Activated CD4-positive, alpha-beta memory T cell treated with anti-CD3 and anti-CD28 coated beads, Interleukin-2, amount 10 ng/mL, durations not matched to agents 7 days and 5 days (primary cell): ENCODE measurements at regions not wholly inside any gene's neighbourhood (a gene's known extent, or its start where the extent isn't known, plus 50 kb on each side); places are given as distances from the start of the nearest gene placed in this dataset.

Experiments
- CTCF ChIA-PET: fragments of 350-600 bp; sonication (Branson Sonifier 250); formaldehyde crosslinking; loops from one replicate; lab custom pipeline; 2021; ENCODE audit warnings: antibody characterized with exemption, inconsistent platforms; lab: Charles Lee
- POLR2A ChIA-PET: fragments of 350-600 bp; sonication (Branson Sonifier 250); formaldehyde crosslinking; loops from one replicate; lab custom pipeline; 2021; ENCODE audit warnings: antibody characterized with exemption; lab: Charles Lee
- DNase-seq: peaks from one replicate; pipeline ENCODE4 v3.0.0-alpha.2; 2020
- H3K27ac Mint-ChIP-seq: one replicate; pipeline ENCODE4 v1.8.0; 2021; ENCODE audit warnings: mild to moderate bottlenecking, mixed read lengths
- H3K27me3 Mint-ChIP-seq: one replicate; pipeline ENCODE4 v1.8.0; 2021; ENCODE audit warnings: mixed read lengths
- H3K36me3 Mint-ChIP-seq: one replicate; pipeline ENCODE4 v1.8.0; 2021; ENCODE audit warnings: low read depth, mixed read lengths
- H3K4me1 Mint-ChIP-seq: one replicate; pipeline ENCODE4 v1.8.0; 2021; ENCODE audit warnings: mixed read lengths
- H3K4me3 Mint-ChIP-seq: one replicate; pipeline ENCODE4 v1.8.0; 2021; ENCODE audit warnings: mild to moderate bottlenecking, mixed read lengths
- H3K9me3 Mint-ChIP-seq: one replicate; pipeline ENCODE4 v1.8.0; 2021; ENCODE audit warnings: mixed read lengths

- Mint-ChIP-seq H3K4me3 (no peak overlapping the region), H3K27me3 (no peaks in the 10 kb centered on the region)
- CTCF ChIA-PET = no interaction called here
Observed at GRCh38 chr12:130083002-130083401, 79.3 kb upstream of the FZD10 start.

GRCh38 chr12:130083734-130084133 is 78.5 kb upstream of the FZD10 start:
- no peaks in the 10 kb centered on the region for H3K27me3 Mint-ChIP-seq
- no peak overlapping the region for H3K4me3 Mint-ChIP-seq
- DNase-seq = no peak
- POLR2A ChIA-PET = no interaction called here
- H3K9me3 Mint-ChIP-seq = peaks cover 6% of the 10 kb centered on the region
- CTCF ChIA-PET = no interaction called here
- H3K27ac Mint-ChIP-seq = no peak overlapping the region
- no peaks in the 10 kb centered on the region for H3K36me3 Mint-ChIP-seq
- H3K4me1 Mint-ChIP-seq = peaks cover 2% of the 10 kb centered on the region

More at GRCh38 chr12:130083002-130083401, 79.3 kb upstream of the FZD10 start:
- H3K9me3 Mint-ChIP-seq = peaks cover 6% of the 10 kb centered on the region
- DNase-seq = no peak
- peaks cover 2% of the 10 kb centered on the region for H3K4me1 Mint-ChIP-seq
- H3K36me3 Mint-ChIP-seq = no peaks in the 10 kb centered on the region
- no peak overlapping the region for H3K27ac Mint-ChIP-seq
- POLR2A ChIA-PET = no interaction called here

- ChIA-PET CTCF (no interaction called here), POLR2A (no interaction called here)
- H3K9me3 Mint-ChIP-seq = peaks cover 4% of the 10 kb centered on the region
Observed at GRCh38 chr12:130084359-130084758, 77.9 kb upstream of the FZD10 start.

GRCh38 chr12:130086248-130086647 is 76.0 kb upstream of the FZD10 start:
- Mint-ChIP-seq H3K27ac (no peak overlapping the region), H3K4me1 (peaks cover 2% of the 10 kb centered on the region), H3K27me3 (no peaks in the 10 kb centered on the region), H3K9me3 (peaks cover 9% of the 10 kb centered on the region), H3K36me3 (no peaks in the 10 kb centered on the region), H3K4me3 (no peak overlapping the region)
- no peak for DNase-seq
- CTCF ChIA-PET = interaction anchor here (0.6 kb wide), 1 partner anchor 37 kb away, joined by 3 read pairs; no protein-coding TSS in a partner anchor
- POLR2A ChIA-PET = no interaction called here

More at GRCh38 chr12:130084359-130084758, 77.9 kb upstream of the FZD10 start:
- no peak for DNase-seq
- Mint-ChIP-seq H3K4me1 (peaks cover 2% of the 10 kb centered on the region), H3K27ac (no peak overlapping the region), H3K4me3 (no peak overlapping the region), H3K36me3 (no peaks in the 10 kb centered on the region), H3K27me3 (no peaks in the 10 kb centered on the region)

- Mint-ChIP-seq H3K27me3 (no peaks in the 10 kb centered on the region), H3K9me3 (peaks cover 15% of the 10 kb centered on the region), H3K27ac (no peak overlapping the region), H3K4me3 (no peak overlapping the region), H3K36me3 (no peaks in the 10 kb centered on the region), H3K4me1 (peaks cover 2% of the 10 kb centered on the region)
- POLR2A ChIA-PET = no interaction called here
- no peak for DNase-seq
- CTCF ChIA-PET = no interaction called here
Observed at GRCh38 chr12:130086797-130087196, 75.5 kb upstream of the FZD10 start.

GRCh38 chr12:130087222-130087621 is 75.0 kb upstream of the FZD10 start:
- no peak overlapping the region for H3K27ac Mint-ChIP-seq
- no peaks in the 10 kb centered on the region for H3K27me3 Mint-ChIP-seq
- POLR2A ChIA-PET = no interaction called here
- no peak for DNase-seq
- peaks cover 2% of the 10 kb centered on the region for H3K4me1 Mint-ChIP-seq
- no peak overlapping the region for H3K4me3 Mint-ChIP-seq
- H3K9me3 Mint-ChIP-seq = peaks cover 19% of the 10 kb centered on the region
- CTCF ChIA-PET = no interaction called here
- H3K36me3 Mint-ChIP-seq = no peaks in the 10 kb centered on the region

- CTCF ChIA-PET = no interaction called here
- Mint-ChIP-seq H3K36me3 (no peaks in the 10 kb centered on the region), H3K4me3 (no peak overlapping the region), H3K27me3 (no peaks in the 10 kb centered on the region), H3K4me1 (peaks cover 2% of the 10 kb centered on the region), H3K9me3 (peaks cover 15% of the 10 kb centered on the region), H3K27ac (no peak overlapping the region)
- POLR2A ChIA-PET = no interaction called here
- DNase-seq = no peak
Observed at GRCh38 chr12:130088504-130088903, 73.8 kb upstream of the FZD10 start.

GRCh38 chr12:130090542-130090941 is 71.7 kb upstream of the FZD10 start:
- Mint-ChIP-seq H3K27ac (no peak overlapping the region), H3K4me1 (peaks cover 2% of the 10 kb centered on the region), H3K27me3 (no peaks in the 10 kb centered on the region)

GRCh38 chr12:130093380-130093779 is 68.9 kb upstream of the FZD10 start:
- H3K27ac Mint-ChIP-seq = no peak overlapping the region
- H3K4me3 Mint-ChIP-seq = no peak overlapping the region
- peaks cover 17% of the 10 kb centered on the region for H3K9me3 Mint-ChIP-seq
- H3K4me1 Mint-ChIP-seq = no peaks in the 10 kb centered on the region
- ChIA-PET POLR2A (no interaction called here), CTCF (no interaction called here)
- no peaks in the 10 kb centered on the region for H3K27me3 Mint-ChIP-seq
- DNase-seq = no peak
- no peaks in the 10 kb centered on the region for H3K36me3 Mint-ChIP-seq

More at GRCh38 chr12:130090542-130090941, 71.7 kb upstream of the FZD10 start:
- Mint-ChIP-seq H3K4me3 (no peak overlapping the region), H3K9me3 (peaks cover 17% of the 10 kb centered on the region), H3K36me3 (no peaks in the 10 kb centered on the region)
- CTCF ChIA-PET = no interaction called here
- no peak for DNase-seq
- POLR2A ChIA-PET = no interaction called here

GRCh38 chr12:130097342-130097741 is 64.9 kb upstream of the FZD10 start:
- ChIA-PET POLR2A (no interaction called here), CTCF (no interaction called here)
- H3K9me3 Mint-ChIP-seq = peaks cover 2% of the 10 kb centered on the region
- no peaks in the 10 kb centered on the region for H3K4me1 Mint-ChIP-seq
- H3K27ac Mint-ChIP-seq = no peak overlapping the region
- no peak for DNase-seq
- no peaks in the 10 kb centered on the region for H3K27me3 Mint-ChIP-seq
- no peak overlapping the region for H3K4me3 Mint-ChIP-seq
- H3K36me3 Mint-ChIP-seq = no peaks in the 10 kb centered on the region

- Mint-ChIP-seq H3K4me3 (no peak overlapping the region), H3K27ac (no peak overlapping the region), H3K27me3 (no peaks in the 10 kb centered on the region), H3K36me3 (no peaks in the 10 kb centered on the region), H3K9me3 (peaks cover 2% of the 10 kb centered on the region), H3K4me1 (no peaks in the 10 kb centered on the region)
- no peak for DNase-seq
- CTCF ChIA-PET = no interaction called here
- POLR2A ChIA-PET = no interaction called here
Observed at GRCh38 chr12:130097798-130098255, 64.4 kb upstream of the FZD10 start.

GRCh38 chr12:130098301-130099005 is 63.8 kb upstream of the FZD10 start:
- ChIA-PET POLR2A (no interaction called here), CTCF (no interaction called here)
- peaks cover 2% of the 10 kb centered on the region for H3K9me3 Mint-ChIP-seq
- no peaks in the 10 kb centered on the region for H3K27me3 Mint-ChIP-seq
- no peaks in the 10 kb centered on the region for H3K36me3 Mint-ChIP-seq
- no peak overlapping the region for H3K27ac Mint-ChIP-seq
- no peak overlapping the region for H3K4me3 Mint-ChIP-seq
- no peak for DNase-seq
- H3K4me1 Mint-ChIP-seq = no peaks in the 10 kb centered on the region

- H3K27ac Mint-ChIP-seq = no peak overlapping the region
- no peaks in the 10 kb centered on the region for H3K4me1 Mint-ChIP-seq
- no peaks in the 10 kb centered on the region for H3K36me3 Mint-ChIP-seq
- ChIA-PET CTCF (no interaction called here), POLR2A (no interaction called here)
- H3K27me3 Mint-ChIP-seq = no peaks in the 10 kb centered on the region
- peaks cover 3% of the 10 kb centered on the region for H3K9me3 Mint-ChIP-seq
- DNase-seq = no peak
- H3K4me3 Mint-ChIP-seq = no peak overlapping the region
Observed at GRCh38 chr12:130100634-130101362, 61.5 kb upstream of the FZD10 start.
